ENCODE measurements at regions not wholly inside any gene's neighbourhood (a gene's known extent, or its start where the extent isn't known, plus 50 kb on each side); places are given as distances from the start of the nearest gene placed in this dataset.

GRCh38 chr2:67917332-67918054, 145.3 kb downstream of the C1D start:
- no peak for DNase-seq (ENCODE audit: low spot score)

GRCh38 chr2:67918471-67918870, 144.3 kb downstream of the C1D start:
- DNase-seq (ENCODE audit: low spot score), result no peak

DNA sequence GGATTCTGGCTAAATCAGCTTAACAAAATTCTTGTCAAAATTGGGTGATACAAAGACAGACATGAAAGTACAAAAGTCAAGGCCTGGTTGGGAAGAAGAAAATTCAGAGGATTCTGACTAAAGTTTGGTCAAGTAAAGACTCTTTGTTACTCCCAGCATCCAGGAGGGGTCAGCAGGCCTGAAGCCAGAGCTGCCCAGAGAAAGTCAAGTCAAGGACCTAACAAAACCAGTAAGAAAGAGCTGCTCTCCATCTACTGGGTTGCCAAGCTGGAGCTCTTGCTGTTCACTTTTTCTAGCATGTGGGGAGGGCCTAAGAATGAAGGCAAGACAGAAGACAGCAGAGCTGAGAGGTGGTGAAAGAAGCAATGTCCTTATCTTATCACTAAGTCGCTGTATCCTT, 143.3 kb downstream of the C1D start:
- DNase-seq (ENCODE audit: low spot score), result no peak

DNA sequence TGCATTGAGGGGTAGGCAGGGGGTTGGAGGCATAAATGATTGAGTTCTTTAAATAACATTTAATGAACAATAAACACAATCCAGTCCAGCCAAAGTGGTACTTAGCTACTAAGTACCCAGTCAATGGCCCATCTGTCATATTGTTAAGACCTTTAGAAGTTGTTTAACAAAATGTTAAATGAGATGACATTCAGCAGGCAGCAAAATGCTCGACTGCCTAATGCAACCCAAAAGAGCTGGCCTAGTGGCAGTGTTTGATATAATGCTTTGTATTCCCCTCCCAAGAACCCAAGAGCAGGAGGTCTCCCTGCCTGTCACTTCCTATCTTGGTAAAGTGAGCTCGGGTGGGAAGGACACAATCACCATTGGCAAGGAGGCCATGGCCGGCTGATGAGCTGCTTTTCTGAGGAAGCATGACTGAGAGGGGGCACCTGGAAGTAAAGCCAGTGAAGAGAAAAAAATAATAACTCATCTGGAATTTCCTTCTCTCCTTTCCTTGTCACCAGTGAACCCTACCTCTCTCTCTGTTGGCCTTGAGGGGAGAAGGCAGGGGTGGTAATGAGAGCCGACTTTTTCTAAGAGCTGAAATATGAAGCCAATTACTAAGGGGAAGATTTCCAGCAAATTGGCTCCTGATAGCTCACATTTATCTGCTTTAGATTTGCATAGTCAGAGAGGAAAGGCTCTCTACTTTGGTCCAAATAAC, 140.6 kb downstream of the C1D start:
- DNase-seq (ENCODE audit: low spot score), result no peak

DNA sequence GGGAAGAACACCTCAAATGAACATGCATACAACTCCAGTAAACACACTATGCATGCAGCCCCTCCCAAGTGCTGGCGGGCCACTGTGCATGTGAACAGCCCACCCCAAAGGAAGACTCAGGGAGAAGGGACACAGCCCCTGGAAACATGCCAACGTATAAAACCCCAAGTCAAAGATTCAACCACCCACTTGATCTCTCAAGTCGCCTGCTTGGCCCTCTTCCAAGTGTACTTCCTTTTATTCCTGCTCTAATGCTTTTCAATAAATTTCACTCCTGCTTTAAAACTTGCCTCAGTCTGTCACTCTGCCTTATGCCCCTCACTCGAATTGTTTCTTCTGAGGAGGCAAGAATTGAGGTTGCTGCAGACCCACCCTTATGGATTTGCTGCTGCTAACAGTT, 139.1 kb downstream of the C1D start:
- no peak for DNase-seq (ENCODE audit: low spot score)

DNA sequence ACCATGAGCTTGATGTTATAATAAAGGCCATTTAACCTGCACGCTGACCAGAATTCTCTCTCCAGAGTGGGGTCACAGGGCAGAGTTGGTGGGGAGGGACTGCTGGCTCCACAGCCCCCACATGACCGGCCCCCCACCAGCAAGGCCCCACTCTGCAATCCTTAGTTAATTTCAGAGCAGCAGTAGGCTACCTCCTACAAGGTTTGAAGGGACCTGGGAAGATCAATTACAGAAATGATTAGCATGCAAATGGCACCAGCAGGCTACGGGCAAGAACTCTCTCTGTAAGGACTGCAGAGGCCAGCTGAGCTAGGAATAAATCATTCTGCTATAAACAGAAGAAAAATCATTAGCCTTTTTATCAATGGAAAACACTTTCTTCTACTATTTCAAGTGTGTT, 135.3 kb downstream of the C1D start:
- DNase-seq (ENCODE audit: low spot score), result no peak

DNA sequence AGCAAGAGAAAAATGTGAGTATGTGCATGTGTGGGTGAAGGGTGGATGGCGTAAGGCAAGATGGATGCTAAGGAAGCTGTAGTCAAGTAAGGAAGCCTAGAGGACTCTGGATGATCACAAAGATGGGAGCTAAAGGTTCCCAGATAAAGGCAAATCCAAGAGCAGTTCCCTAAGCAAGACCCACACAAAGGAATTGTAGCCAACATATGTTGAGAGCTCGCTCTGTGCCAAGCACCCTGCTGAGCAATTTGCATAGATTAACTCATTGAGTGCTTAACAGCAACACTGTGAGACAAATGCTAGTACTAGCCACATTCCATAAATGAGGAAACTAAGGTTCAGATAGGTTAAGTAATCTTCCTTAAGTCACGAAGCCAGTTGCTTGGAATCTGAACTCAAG, 132.6 kb downstream of the C1D start:
- no peak for DNase-seq (ENCODE audit: low spot score)

DNA sequence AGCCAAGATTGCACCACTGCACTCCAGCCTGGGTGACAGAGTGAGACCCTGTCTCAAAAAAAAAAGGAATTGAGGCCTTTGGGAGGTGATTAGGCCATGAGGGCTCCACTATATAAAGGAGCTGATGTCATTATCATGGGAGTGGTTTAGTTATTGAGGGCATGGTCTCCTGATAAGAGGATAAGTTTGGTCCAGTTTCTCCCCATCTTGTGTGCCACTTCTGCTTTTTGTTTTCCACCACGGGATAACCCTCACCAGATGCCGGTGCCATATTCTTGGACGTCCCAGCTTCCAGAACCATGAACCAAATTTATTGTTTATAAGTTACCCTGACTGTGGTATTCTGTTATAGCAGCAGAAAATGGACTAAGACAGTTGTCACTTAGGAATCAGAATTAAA, 125.8 kb downstream of the C1D start:
- DNase-seq (ENCODE audit: low spot score), result no peak

DNA sequence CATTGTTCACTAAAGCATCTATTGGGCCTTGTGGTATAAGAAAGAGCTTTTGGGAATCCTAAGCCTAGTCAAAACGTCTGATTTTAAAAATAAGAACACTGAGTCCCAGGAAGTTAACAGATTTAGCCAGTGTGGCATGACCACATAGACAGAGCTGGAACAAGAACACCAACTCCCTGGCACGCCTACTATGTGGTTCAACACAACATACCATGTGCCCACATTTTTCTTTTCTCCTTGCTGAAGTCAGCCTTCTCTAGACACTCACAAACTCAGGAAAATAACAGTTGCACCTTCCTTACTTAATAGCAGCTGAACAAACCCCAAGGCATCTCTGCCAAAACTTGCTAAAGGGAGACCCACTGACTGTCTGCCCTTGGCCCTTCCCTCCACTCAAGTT, 124.8 kb downstream of the C1D start:
- no peak for DNase-seq (ENCODE audit: low spot score)

GRCh38 chr2:67945056-67945455, 117.7 kb downstream of the C1D start:
- DNase-seq (ENCODE audit: low spot score), result no peak

DNA sequence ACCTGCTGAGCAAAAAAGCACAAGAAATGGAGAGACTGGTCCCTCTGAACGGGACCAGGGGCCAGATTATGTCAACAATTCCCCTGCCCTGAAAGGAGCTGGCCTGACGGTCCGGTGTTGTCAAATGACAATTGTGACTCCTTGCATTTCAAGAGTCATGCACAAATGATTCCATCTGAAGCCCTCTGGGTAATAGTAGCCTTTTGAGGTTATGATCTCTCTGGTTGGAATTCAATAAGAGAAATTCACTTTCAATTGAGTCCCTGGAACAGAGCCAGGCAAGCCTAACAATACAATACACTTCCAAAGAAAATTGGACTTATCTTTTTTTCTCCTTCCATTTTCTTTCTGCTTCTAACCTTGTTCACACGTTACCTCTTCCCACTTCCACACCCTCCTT, 116.9 kb downstream of the C1D start:
- DNase-seq (ENCODE audit: low spot score), result no peak

GRCh38 chr2:67948057-67948456, 114.7 kb downstream of the C1D start:
- DNase-seq (ENCODE audit: low spot score), result no peak

- DNase-seq (ENCODE audit: low spot score), result no peak
Observed at GRCh38 chr2:67948506-67948905, 114.3 kb downstream of the C1D start.

DNA sequence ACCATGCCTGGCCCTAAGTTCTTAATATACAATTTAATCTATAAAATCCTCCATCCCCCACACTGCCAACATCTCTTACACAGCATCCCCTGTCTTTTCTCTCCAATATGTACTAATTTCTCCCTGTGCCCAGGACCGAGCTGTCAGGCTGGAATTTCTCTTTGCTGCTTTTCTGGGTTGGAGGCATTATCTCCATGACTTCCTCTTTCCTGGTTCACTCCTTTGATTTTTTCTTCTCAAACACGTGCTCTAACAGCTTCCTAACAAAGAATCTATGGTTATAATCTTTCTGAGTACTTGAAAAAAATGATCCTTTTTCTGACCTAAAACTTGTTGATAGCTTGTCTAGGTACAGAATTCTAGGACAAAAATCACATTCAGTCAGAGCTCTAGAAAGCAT, 112.8 kb downstream of the C1D start:
- no peak for DNase-seq (ENCODE audit: low spot score)

GRCh38 chr2:67950919-67951318, 111.9 kb downstream of the C1D start:
- no peak for DNase-seq (ENCODE audit: low spot score)

DNA sequence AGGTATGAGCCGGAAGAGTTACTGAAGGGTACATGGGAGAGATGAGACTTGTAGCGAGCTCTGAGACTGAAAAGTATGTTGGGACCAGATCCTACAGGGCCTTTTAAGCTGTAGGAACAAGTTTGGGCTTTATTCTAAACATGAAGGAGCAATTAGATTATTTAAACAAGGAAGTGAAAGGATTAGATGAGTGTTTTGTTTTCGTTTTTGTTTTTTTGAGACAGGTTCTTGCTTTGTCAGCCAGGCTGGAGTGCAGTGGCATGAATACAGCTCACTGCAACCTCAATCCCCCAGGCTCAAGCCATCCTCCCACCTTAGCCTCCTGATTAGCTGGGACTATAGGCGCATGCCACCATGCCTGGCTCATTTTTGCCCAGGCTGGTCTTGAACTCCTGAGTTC, 110.7 kb downstream of the C1D start:
- DNase-seq (ENCODE audit: low spot score), result no peak

DNA sequence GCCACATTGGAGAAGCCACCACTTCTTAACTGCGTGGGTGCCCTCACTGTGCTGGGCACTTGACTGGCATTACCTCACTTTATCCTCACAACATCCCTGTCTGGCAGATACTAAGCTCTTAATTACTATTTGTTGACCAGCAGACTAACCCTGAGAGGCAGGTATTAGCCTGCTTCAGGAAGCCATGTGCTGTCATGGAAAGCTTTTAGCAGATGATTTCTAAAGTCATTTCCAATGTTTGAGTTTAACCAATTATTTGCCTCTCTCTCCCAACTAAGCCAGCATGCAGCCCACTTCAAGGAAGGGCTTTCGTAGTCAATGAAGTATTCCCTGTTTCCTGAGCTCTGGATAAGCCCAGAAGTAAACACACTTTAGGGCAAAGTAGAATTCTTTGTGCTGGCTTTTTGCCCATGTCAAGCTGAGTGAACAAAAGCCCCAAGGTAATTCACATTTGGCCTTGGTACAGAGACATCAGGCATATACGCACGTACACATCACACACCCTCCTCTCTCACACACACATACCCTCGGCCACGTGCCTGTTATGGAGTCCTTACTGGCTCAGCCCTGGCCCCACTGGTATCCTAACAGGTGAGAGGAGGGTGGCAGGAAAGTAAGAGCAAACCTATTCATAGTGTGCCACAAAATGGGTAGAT, 108.6 kb downstream of the C1D start:
- peak; percentile 47 for DNase-seq (ENCODE audit: low spot score)

DNA sequence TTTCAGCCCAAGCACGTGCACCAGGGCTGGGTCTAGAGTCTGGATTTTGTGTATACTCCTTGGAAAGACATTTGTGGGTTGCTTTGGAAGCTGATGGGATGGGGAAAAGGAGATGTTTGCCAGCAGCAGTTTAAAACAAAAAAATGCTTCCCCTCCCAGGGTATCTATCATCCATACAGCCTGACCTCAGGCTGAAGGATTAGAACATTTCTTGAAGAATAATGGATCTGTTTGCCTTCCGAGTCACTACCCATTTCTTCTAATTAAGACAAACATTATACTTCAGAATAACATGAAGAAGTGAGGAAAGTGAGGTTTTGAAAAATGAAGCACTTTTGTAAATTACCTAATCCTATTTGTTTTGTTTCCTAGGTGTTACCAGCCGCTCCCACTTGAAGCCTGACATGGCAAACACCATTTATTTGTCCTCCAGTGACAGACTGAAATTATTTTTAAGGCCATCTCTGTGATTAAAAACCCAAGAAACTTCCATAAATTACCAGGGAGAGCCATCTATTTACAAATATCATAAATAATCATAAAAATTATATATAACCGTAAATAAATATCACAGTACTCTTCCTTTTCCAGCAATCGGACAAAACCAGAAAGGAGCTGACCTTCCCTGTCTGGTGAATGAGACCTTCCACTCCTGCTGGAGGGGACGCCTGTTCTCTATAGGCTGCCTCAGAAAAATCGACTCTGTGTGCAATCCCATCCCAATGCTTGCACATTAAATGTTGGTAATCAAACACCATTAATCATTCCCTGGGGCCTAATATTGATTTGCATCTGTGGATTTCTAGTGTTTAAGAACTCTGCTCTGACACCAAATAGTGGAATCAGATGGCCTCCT, 106.8 kb downstream of the C1D start:
- DNase-seq (ENCODE audit: low spot score), result no peak

GRCh38 chr2:67965246-67965645, 97.6 kb downstream of the C1D start:
- DNase-seq (ENCODE audit: low spot score), result no peak

DNA sequence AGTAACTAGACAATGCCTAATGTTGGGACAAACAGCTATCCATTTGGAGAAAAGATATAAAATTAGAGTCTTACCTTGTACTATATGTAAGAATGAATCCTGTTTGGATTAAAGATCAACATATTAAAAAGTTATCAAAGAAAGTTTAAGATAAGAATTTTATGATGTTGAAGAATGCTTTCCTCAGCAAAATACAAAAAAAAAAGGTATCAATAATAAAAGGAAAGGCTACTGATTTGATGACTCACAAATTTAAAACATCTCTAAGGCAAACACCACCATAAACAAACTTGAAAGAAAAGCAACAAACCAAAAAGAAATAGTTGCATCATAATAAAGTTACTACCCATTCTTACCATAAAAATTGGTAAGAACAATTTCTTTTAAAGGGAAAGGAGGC, 92.7 kb downstream of the C1D start:
- DNase-seq (ENCODE audit: low spot score), result no peak

DNA sequence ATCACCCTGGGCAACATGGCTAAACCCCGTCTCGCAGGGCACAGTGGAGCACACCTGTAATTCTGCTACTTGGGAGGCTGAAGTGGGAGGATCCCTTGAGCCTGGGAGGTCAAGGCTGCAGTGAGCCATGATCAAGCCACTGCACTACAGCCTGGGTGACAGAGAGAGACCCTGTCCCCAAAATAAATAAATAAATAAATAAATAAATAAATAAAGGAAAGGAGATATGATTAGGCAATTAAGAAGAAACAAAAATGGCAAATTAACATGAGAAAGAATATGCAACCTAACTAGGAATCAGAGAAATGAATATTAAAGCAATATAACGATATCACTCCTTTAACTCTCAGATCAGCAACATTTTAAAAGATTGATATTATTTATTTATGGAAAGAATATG, 92.3 kb downstream of the C1D start:
- no peak for DNase-seq (ENCODE audit: low spot score)
